NB4 (cell line): ENCODE measurements at regions not wholly inside any gene's neighbourhood (a gene's known extent, or its start where the extent isn't known, plus 50 kb on each side); places are given as distances from the start of the nearest gene placed in this dataset.

Experiments
- CTCF ChIP-seq: IDR thresholded peaks from one replicate; pipeline ENCODE4 v1.5.1; 2012; ENCODE audit warnings: low read depth, low read length
- MAX ChIP-seq: IDR thresholded peaks from 2 replicates; pipeline ENCODE4 v1.6.1; 2011; ENCODE audit warnings: low read depth, low read length

- TF ChIP-seq CTCF (no peak), MAX (no peak)
Observed at GRCh38 chr2:128708106-128708816, 389.6 kb upstream of the HS6ST1 start.
